DOHH2 (cell line): ENCODE measurements at regions not wholly inside any gene's neighbourhood (a gene's known extent, or its start where the extent isn't known, plus 50 kb on each side); places are given as distances from the start of the nearest gene placed in this dataset.

ENCODE experiments used
- H3F3A ChIP-seq: fragments of 200-600 bp; sonication (generic), shearing (Covaris generic); 2 replicates; pipeline ENCODE4 v1.6.0; 2016; ENCODE audit warnings: antibody characterized with exemption, mild to moderate bottlenecking; ENCODE audit not compliant: control insufficient read depth, insufficient read depth
- H3K27ac ChIP-seq: fragments of 200-600 bp; sonication (generic); 2 replicates; pipeline ENCODE4 v1.5.1; 2014; ENCODE audit warnings: low read depth, mild to moderate bottlenecking, low read length, moderate library complexity
- H3K27me3 ChIP-seq: fragments of 200-600 bp; sonication (generic); 2 replicates; pipeline ENCODE4 v1.6.1; 2014; ENCODE audit warnings: mild to moderate bottlenecking, low read length, mixed read lengths; ENCODE audit not compliant: control insufficient read depth
- H3K36me3 ChIP-seq: fragments of 200-600 bp; sonication (generic); 2 replicates; pipeline ENCODE4 v1.6.1; 2014; ENCODE audit warnings: mild to moderate bottlenecking, low read length, moderate library complexity, mixed read lengths; ENCODE audit not compliant: control insufficient read depth
- H3K4me1 ChIP-seq: fragments of 200-600 bp; sonication (generic); 2 replicates; pipeline ENCODE4 v1.6.1; 2014; ENCODE audit warnings: mild to moderate bottlenecking, low read length, mixed read lengths; ENCODE audit not compliant: control insufficient read depth
- H3K4me2 ChIP-seq: fragments of 200-600 bp; sonication (generic); 2 replicates; pipeline ENCODE4 v1.6.0; 2014; ENCODE audit warnings: mild to moderate bottlenecking, low read length, moderate library complexity
- H3K4me3 ChIP-seq: fragments of 200-600 bp; sonication (generic); 2 replicates; pipeline ENCODE4 v1.5.1; 2014; ENCODE audit warnings: mild to moderate bottlenecking, low read length, mixed read lengths
- H3K79me2 ChIP-seq: fragments of 200-600 bp; sonication (generic); 2 replicates; pipeline ENCODE4 v1.6.1; 2014; ENCODE audit warnings: mild to moderate bottlenecking, low read length, mixed read lengths; ENCODE audit not compliant: control insufficient read depth
- H3K9me2 ChIP-seq: fragments of 200-600 bp; sonication (generic); replicated peaks from 2 replicates; pipeline ENCODE4 v1.6.1; 2014; ENCODE audit warnings: mild to moderate bottlenecking, low read length, mixed read lengths; ENCODE audit not compliant: control insufficient read depth
- H3K9me3 ChIP-seq: fragments of 200-600 bp; sonication (generic); 2 replicates; pipeline ENCODE4 v1.6.1; 2014; ENCODE audit warnings: antibody characterized with exemption, low read length, mixed read lengths; ENCODE audit not compliant: control insufficient read depth, insufficient read depth
- H4K20me1 ChIP-seq: fragments of 200-600 bp; sonication (generic); 2 replicates; pipeline ENCODE4 v1.6.0; 2014; ENCODE audit warnings: low read depth, mild to moderate bottlenecking, antibody characterized with exemption, low read length, moderate library complexity; ENCODE audit not compliant: control insufficient read depth, insufficient read depth
- CTCF ChIP-seq: fragments of 200-600 bp; sonication (generic); IDR thresholded peaks from one replicate; pipeline ENCODE4 v1.5.1; 2014; ENCODE audit warnings: antibody characterized with exemption, mild to moderate bottlenecking, low read depth, low read length; ENCODE audit not compliant: poor library complexity, severe bottlenecking
- EZH2phosphoT487 ChIP-seq: fragments of 200-600 bp; sonication (generic); IDR thresholded peaks from 2 replicates; pipeline ENCODE4 v1.6.1; 2017; ENCODE audit warnings: borderline replicate concordance, mild to moderate bottlenecking, antibody characterized with exemption, low read length, moderate library complexity, mixed read lengths

GRCh38 chr6:4575714-4576113 lies 200.5 kb upstream of the CDYL start:
- TF ChIP-seq CTCF = no peak
- Histone ChIP-seq H4K20me1 (no peaks in the 10 kb centered on the region), H3K79me2 (no peaks in the 10 kb centered on the region)

DNA sequence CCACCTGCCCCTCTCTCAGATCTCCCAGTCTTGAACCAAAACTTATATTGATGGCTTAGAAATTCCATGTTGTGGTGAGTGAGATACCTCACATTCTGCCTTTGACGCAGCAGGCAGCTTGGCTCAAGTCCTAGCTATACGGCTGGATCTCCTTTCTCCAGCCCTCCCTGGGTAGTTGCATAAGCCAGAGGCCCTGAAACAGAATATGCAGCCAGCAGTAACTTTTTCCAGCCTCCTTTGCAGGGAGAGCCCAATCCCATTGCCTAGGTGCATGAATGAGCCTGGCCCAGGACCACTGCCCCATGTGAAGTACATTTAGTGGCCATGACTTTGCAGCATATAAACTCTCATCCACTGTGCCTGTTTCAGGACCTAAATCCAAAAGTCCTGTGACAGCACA lies 202.2 kb upstream of the CDYL start:
- H3K27ac ChIP-seq = no peak overlapping the region
- no peaks in the 10 kb centered on the region for H3K4me1 ChIP-seq
- H3K4me3 ChIP-seq = no peak overlapping the region
- no peaks in the 10 kb centered on the region for H3F3A ChIP-seq
- H3K4me2 ChIP-seq = no peak overlapping the region
- no peaks in the 10 kb centered on the region for H3K36me3 ChIP-seq
- H3K9me2 ChIP-seq = no peaks in the 10 kb centered on the region
- peaks cover 3% of the 10 kb centered on the region; the same call in 1 of the 2 replicates for H3K9me3 ChIP-seq
- H4K20me1 ChIP-seq = no peaks in the 10 kb centered on the region
- no peaks in the 10 kb centered on the region for H3K79me2 ChIP-seq
- no peaks in the 10 kb centered on the region for H3K27me3 ChIP-seq
- TF ChIP-seq EZH2phosphoT487 (no peak), CTCF (no peak)

More at GRCh38 chr6:4575714-4576113, 200.5 kb upstream of the CDYL start:
- no peaks in the 10 kb centered on the region for H3K9me2 ChIP-seq
- peaks cover 3% of the 10 kb centered on the region; the same call in 1 of the 2 replicates for H3K9me3 ChIP-seq
- no peaks in the 10 kb centered on the region for H3K27me3 ChIP-seq
- no peaks in the 10 kb centered on the region for H3K4me1 ChIP-seq
- H3K36me3 ChIP-seq = no peaks in the 10 kb centered on the region
- H3F3A ChIP-seq = no peaks in the 10 kb centered on the region
- H3K27ac ChIP-seq = no peak overlapping the region
- H3K4me2 ChIP-seq = no peak overlapping the region
- no peak overlapping the region for H3K4me3 ChIP-seq

DNA sequence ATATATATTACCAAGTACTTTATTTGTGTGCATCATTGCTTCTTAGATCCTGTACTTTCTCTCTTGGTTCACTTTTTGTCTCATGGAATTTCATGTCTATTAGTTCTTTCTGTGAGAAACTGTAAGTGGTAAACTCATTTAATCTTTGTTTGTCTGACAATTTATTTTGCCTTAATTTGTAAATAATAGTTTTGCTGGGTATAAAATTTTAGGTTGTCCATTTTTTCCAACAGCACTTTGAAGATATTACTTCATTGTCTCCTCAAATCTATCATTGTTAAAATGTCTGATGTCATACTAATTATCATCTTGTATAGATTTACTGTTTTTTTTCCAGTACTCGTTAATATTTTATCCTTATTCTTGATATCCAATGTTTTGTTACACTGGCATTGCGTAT lies 205.2 kb upstream of the CDYL start:
- Histone ChIP-seq H3K4me1 (no peaks in the 10 kb centered on the region), H3K4me2 (no peak overlapping the region), H3K36me3 (no peaks in the 10 kb centered on the region), H3K9me2 (no peaks in the 10 kb centered on the region), H3K4me3 (no peak overlapping the region), H3K9me3 (peaks cover 3% of the 10 kb centered on the region; the same call in 1 of the 2 replicates), H3K27me3 (0 out of 2 replicates have a peak, but pooled peaks cover 2% of the 10 kb centered on the region), H4K20me1 (no peaks in the 10 kb centered on the region), H3K27ac (no peak overlapping the region), H3F3A (no peaks in the 10 kb centered on the region), H3K79me2 (no peaks in the 10 kb centered on the region)
- TF ChIP-seq CTCF = no peak
- TF ChIP-seq EZH2phosphoT487 = no peak

GRCh38 chr6:4568138-4568537 lies 208.1 kb upstream of the CDYL start:
- Histone ChIP-seq H3K4me2 (no peak overlapping the region), H3K36me3 (no peaks in the 10 kb centered on the region), H3K27me3 (0 out of 2 replicates have a peak, but pooled peaks cover 2% of the 10 kb centered on the region), H3K4me1 (no peaks in the 10 kb centered on the region), H3F3A (no peaks in the 10 kb centered on the region), H3K27ac (no peak overlapping the region), H3K4me3 (no peak overlapping the region), H3K9me3 (peaks cover 3% of the 10 kb centered on the region; the same call in 1 of the 2 replicates), H3K9me2 (no peaks in the 10 kb centered on the region), H4K20me1 (no peaks in the 10 kb centered on the region), H3K79me2 (no peaks in the 10 kb centered on the region)
- no peak for TF ChIP-seq CTCF
- no peak for TF ChIP-seq EZH2phosphoT487
